ENCODE measurements at regions not wholly inside any gene's neighbourhood (a gene's known extent, or its start where the extent isn't known, plus 50 kb on each side); places are given as distances from the start of the nearest gene placed in this dataset.

DNA sequence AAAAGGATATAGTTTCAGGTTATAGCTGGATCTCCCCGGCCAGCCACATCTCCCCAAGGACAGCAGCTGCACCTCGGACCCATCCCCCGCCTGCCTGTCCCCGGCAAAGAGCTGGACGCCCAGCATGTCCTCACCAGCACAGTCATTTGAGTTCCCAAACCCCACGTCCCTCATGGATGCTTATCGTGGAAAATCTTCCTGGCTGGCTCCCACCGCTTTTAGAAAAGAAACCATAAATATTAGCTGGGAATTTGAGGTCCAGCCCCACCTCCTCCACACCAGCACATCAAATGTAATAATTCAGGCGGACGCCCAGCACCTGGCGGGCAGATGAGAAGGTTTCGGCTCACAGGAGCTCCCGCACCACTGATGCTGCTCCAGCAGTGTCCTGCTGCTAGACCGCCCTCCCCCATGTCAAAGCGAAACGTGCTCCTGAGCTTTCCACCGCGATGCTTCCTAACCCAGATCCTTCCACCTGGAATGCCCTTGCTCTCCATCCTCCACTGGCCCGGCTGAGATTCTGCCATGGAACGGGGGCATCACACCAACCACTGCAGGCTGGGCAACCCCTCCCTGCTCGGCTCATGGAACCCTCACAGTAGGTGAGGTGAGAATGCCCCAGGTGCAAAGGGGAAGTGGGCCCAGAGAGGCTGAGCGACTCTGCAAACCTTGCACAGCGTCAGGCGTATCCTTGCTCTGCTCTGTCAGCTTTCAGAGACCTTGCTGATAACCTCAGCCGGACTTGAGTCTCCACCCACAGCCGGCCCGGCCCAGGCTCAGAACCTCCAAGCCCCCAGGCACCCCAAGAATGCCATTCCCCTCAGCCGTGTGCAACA is 71.5 kb upstream of the GPC1 start:
- no peak for DNase-seq

DNA sequence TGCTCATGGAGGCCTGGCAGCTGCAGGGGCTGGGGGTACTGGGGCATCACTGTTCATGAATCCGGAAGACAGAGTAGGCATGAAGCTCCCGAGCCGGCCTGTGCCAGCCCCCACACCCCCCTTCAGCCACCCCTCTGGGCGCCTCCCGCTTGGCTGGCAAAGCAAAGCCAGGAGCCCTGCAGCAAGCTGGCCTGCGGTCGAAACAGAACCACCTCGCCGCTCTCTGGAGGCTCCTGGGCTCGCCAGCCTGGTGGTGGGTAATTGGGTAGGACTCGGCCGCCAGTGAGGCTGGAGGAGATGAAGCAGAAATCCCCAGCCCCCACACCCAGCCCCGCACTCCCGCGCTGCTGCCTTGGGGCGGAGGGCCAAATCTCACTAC is 70.9 kb upstream of the GPC1 start:
- DNase-seq: no peak

DNA sequence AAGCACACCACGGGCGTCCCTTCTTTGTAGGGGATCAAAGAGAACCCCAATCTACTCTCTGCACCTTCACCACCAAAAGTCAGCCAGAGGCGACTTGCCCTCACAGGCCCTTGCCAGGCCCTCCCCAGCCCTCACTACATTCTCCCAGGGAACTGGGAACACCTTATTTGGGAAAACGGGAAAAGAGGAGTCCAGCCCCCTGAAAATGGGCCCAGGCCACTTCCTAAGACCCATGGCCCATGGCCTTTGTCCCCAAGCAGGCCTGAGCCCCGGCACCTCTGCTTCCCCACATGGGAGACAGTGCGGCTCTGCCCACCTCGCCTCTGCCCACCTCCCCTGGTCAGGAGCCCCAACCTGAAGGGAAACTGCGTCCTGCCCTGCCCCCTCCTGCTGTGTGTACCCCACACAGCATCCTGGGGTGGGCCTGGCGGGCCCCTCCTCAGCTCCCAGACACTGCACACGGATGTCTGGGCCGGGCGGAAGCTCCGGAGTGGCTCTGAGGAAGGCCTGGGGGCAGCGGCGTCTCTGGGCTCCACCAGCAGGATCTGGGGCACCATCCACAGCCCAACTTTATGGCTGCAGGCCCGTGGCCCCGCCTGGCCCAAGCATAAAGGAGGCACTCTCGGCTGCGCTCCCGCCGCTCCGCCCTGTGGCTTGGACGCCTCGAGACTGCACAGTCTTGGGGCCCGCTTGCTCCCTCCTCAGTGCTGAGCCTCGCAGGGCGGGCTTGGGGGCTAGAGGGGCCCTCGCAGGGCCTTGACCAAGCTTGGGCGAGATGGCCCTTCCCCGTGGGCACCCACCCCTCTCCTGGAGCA is 70.3 kb upstream of the GPC1 start:
- no peak for DNase-seq

DNA sequence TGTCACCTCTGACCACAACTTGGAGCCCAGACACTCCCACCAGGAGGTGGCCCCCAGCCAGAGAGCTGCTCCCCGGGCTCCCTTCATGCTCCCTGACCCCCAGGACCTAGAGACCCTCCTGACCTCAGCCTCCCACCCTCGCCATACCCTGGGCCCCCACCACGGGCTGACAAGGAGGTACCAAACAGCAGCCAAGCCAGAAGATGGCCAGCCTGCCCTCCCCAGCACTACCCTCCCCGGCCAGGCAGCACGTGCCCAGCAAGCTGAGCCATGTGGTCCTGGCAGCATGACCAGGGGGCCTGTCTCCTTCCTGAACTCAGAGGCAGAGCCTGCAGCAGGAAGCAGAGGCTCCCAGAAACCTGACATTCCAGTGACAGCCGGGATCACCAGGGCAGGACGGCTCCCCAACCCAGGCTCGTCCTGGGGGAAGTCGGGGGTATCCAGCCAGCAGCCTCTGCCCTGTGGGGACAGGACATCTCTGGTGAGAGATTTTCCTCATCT is 69.4 kb upstream of the GPC1 start:
- no peak for DNase-seq

DNA sequence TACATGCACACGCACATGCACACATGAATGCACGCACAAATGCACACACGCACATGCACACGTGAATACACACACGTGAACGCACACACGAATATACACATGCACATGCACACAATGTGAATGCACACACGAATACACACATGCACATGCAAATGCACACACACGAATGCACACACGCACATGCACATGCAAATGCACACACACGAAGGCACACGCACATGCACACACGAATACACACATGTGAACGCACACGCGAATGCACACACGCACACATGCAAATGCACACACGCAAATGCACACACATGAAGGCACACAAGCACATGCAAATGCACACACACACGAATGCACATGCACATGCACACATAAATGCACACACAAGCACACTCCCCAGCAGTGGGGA is 68.6 kb upstream of the GPC1 start:
- no peak for DNase-seq

DNA sequence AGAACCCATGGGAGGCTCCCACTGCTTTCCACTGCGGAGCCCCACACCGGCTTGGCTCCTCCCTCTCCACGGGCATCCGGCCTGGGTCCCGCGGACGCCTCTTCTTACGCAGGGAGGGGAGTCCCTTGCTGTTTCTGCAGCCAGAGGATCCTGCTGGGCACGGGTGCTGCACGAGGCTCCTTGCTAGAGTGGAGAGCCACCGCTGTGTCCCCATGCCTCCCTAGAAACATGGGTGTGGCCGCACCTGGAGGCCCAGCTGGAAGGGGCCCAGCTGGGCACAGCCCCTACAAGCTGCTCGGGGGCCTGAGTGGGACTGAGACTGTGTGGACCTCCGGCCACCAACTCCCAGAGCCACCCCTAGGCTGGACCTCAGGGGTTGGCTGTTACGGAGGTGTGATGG is 67.7 kb upstream of the GPC1 start:
- DNase-seq: no peak

DNA sequence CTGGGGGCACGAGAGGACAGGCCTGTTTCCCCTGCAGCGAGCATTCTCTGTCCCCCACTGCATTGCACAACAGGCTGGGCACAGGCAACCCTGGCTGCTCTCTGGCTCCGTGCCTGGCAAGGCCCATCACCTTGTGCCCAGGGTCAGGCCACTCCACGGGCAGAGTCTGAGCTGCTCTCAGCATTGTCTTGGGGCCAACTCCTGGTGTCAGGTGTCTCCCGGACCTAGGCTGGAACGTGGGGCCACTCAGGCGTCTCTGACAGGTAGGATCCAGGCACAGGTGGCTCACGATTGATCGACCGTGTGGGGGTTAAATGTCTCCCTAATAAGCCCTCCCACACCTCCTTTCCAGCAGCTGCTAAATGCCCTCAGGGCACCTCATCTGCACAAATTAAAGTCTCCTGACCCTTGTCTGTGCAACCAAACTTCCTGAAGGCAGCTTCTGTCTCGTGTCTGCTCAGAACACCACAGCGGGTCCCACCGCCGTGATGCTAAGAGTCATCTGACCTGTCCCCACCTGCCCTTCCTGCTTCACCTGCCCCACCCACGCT is 66.6 kb upstream of the GPC1 start:
- DNase-seq: no peak

DNA sequence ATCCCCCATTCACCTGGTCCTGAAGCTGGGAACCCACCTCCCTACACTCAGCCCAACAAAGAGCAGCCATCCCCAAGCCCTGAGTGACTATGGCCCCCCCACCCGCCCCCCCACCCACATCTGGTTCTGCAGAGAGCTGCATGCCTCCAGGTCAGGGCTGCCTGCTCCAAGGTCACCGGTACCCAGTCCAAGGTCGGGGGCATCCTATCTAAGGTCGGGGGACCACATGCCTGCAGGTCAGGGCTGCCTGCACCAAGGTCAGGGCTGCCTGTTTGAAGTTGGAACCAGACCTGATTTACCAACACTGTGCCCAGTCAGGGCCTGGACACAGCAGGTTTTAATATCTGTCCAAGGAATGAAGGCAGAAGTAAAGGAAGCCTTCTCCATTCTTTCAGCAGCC is 66.1 kb upstream of the GPC1 start:
- no peak for DNase-seq

DNA sequence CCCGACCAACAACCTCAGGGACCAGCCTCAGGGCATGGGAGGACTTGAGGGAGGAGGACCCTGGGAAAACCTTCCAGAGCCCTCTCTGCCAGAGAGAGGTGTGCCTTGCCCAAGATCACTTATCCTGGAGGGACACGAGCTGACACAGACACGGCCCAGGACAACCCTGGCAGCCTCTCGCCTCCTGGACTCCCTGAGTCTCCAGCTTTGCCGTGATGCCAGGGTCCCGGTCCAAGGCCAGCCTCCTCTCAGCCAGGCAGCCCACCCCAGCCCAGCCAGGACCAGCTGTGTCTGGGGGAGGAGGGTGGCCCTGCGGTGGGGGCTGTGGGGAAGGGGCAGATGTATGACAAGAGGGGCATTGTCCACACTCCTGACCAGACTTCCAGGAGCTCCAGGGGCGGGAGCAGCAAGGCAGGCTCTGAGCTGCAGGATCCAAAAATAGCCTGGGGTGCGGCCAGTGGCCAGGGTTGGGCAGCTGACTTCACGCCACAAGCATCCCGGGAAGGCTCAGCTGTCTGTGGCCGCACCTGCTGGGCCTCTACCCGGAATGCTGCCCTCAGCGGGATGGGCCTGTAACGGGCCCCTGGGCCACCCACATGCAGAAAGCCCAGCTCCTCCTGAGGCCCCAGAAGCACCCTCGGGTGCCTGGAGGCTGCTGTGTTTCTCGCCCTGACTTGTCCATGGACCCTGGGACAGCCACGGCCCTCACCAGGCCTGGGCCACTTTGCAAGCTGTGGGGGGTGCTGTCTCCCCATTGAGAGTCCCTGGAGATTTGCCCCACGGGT is 65.5 kb upstream of the GPC1 start:
- no peak for DNase-seq

DNA sequence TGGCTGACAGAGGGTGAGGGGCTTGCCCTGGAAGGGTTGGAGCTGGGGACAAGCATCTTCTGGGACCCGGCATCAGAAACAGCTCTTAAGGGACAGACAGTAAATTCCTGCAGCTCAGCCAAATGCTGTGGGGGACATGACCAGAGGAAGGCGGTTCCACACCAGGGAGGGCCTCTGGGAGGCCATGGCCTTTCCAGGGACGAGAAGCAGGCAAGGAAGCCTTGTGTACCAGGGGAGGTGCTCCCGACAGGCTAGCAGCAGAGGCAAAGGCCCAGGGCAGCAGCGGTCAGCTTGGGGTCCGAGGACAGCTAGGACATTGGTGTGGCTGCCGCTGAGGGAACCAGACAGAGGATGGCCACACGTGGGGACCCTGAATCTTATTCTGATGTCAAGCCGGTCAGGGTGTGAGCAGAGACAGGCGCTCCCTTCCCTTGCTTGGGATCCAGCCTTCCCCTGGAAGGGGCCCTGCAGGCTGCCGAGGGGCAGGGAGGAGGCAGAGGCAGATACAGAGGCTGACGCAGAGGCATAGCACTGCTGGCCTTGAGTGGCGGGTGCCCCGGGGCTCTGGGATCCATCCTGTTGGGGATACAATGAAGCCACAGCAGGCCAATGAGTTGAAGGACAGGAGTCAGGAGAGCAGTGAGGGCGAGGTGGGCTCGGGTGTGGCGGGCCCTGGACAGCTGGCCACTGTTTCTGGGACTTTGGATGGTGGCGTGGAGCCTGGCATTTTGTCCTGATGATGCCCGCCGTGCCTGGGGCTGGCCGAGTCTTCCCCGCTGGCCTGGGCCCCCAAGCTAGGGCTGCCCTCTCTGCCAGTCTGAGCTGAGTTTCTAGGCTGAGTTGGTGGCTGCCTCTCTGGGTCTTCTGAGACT is 64.1 kb upstream of the GPC1 start:
- no peak for DNase-seq

DNA sequence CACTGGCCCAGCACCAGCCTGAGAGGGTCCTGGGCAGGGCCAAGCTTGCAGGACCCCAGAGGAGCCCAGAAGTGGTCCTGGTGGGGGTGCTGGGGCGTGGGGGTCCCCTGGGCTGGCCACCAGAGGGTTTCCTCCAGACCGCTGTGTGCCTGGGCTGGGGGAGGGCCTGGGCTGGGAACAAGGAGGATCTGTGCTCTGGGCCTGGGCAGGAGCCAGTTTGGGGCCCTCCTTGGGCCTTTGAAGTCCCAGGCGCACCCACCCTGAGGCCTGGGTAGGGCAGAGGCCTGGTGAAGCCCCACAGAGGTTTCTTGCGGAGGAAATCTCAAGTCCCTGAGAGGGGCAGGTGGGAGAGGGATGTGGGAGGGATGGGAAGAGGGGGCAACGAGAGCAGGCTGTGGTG is 63.4 kb upstream of the GPC1 start:
- no peak for DNase-seq

DNA sequence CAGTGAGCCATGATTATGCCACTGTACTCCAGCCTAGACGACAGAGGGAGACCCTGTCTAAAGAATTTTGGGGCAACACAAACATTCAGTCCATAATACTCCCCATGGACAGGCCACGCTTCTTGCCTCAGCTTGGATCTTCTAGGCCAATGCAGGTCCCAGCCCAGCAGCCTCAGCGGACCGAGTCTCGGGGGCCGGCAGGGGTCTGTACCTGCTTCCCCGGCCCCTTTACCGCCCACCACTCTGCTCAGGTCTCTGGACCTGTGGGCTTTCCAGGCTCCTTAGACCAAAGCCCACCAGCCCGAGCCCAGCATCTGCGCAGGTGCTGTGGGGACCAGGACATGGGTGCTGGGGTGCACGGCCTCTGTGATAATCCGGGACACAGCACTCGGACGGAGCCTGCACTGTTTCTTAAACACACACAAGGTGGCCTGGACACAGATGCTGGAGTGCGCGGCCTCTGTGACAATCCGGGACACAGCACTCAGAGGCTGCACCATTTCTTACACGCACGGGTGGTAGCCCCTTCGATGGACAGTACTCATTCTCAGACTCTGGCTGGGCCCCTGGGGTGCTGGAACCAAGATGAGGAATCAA is 62.1 kb upstream of the GPC1 start:
- DNase-seq: no peak

DNA sequence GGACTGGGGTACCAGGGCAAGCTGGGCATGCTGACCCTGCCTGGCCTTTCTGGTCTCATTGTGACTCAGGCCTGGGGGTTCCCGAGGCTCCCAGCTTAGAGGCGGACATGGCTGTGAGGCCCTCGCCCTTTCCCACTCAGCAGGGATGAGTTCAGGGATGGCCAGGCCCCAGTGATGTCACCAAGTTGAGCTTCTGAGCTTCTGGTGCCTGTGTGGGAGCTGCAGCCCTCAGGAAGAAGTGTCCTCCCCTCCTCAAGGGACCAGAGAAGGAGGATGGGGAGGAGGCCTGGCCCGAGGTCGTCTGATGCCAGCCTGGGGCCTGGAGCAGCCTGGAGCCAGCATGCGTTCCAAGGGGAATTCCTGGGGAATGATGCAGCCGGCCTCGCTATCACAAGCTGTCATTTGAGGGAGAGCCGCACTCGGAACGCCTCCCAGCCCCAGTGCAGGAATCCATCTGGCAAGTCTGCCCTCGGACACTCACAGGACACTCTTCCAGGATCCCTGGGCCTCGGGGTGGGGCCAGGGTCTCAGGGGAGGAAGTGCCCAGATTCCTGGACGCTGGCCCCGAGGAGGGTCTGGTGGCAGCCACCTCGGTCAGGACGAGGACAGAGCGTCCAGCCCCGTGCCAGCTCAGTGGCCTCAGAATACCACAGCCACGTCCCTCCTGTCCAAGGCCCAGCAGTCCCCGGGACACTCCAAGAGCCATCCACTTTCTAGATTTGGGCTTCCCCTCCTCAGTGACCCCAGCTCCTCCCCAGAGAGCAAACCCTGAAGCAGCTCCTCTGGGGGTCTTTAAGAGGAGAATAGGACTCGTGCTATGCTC is 61.2 kb upstream of the GPC1 start:
- no peak for DNase-seq

DNA sequence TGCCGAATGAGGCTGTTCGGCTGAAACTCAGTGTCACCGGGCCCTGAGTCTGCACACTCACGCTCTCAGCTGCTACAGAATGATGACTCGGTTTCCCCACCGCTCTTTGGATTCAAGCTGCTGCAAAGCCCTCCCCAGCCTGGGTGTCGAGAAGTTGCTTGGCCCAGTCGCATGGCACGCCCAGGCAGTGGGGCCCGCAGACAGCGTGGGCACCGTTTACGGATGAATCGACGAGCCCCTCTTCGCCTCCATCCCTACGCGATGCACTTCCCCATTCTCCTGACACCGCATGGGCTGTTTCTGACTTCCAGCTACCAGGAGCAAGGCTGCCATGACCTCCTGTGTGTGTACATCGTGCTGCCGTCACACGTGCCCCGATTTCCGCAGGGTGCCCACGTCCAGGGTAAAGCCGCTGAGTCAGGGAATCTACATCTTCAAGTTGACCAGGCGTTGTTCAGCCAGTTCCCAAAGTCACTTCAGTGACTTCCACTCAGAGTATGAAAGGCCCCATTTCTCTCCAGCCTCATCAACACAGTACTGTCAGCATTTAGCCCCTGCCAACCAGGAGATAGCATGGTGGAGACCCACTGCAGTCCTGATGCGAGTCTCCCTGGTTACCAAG is 60.3 kb upstream of the GPC1 start:
- no peak for DNase-seq

DNA sequence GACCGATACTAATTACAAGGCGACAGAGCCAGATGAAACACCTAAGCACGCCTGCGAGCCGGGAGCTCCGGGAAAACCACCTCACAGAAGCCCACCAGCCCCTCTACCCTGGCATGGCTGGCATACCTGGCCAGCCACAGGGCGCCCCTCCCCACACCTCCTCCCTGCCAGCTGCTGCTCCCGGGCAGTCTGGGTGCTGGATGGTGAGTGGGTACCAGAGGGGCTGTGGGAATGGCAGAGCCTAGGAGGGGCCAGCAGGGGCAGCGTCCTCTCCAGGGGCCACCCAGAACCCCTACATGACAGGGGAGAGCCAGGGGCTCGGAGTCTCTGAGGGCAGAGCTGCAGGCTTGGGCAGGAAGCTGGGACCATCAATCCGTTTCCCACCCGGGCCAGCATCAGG is 58.7 kb upstream of the GPC1 start:
- DNase-seq: no peak

DNA sequence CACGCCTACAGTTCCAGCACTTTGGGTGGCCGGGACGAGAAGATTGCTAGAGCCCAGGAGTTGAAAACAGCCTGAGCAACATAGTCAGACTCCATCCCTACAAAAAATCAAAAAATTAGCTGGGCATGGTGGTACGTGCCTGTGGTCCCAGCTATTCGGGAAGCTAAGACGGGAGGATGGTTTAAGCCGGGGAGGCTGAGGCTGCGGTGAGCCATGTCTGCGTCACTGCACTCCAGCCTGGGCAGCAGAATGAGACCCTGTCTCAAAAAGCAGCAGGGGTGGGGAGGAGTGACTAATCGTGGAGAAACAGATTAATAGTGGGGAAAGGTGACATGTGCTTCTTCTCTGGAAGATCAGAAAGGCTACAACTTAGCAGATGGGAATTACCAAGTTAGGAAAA is 58.1 kb upstream of the GPC1 start:
- no peak for DNase-seq

DNA sequence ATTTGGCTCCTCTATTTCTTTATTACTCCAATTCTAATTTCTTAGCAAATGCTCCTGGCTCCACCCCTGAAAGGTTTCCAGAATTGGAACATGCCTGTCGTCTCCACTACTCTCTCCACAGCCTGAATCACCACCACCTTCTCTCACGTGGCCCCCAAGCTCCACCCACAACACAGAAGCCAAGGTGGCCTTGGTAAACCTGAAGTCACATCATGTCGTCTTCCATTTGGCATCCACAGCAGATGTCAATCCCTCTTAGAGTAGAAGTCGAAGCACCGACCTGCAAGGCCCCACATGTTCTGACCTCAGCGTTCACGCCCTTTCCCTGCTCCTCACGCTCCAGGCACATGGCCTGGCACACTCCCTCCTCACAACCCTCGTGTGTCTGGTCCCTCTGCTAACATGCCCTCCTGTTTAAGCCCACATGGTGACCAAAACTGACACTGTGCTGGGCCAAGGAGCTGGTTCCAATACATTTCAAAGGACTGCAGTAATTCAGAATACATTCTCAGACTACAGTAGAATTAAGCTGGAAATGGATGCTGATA is 56.3 kb upstream of the GPC1 start:
- DNase-seq: no peak

DNA sequence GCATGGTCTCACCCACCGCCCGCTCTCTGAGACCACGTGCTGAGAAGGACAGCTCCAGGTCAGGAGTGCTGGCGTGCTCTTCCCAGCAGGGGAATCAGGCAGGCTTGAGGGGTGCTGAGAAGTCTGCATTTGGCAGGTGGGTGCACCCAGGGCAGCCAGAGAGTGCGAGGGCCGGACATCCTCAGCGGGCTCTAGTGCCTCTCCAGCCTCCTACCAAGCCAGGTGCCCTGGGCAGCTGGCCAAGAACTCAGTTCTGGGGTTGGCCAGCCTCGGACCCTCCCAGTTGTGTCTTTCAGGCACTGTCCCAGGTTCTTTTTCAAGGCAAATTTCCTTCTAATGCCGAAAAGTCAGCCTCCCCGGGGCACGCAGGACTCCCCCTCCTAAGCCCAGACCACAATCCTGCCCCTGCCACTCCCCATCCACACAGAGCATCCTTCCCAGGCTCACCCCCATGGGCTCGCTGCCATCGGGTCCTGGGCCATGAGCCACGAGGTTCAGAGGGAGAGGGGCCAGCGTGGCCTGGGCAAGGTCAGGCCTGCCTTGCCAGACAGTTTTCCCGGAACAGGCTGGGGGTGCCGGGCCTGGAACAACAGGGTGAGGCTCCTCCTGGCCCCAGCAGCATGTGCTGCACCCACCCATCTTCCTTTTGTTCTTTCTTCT is 52.2 kb upstream of the GPC1 start:
- DNase-seq: no peak
